ENCODE measurements at regions not wholly inside any gene's neighbourhood (a gene's known extent, or its start where the extent isn't known, plus 50 kb on each side); places are given as distances from the start of the nearest gene placed in this dataset.

- H3K27me3 ChIP-seq (ENCODE audit: insufficient read depth, low read depth) = no peaks in the 10 kb centered on the region
- TF ChIP-seq CTCF (conservative IDR thresholded peaks at IDR 0.05) = no peak
- no peaks in the 10 kb centered on the region for H3K9me3 ChIP-seq (ENCODE audit: insufficient read depth, low read depth)
- peaks cover 4% of the 10 kb centered on the region; the same call in 1 of the 2 replicates for H3K9me2 ChIP-seq (ENCODE audit: insufficient read depth)
- no peaks in the 10 kb centered on the region for H3K36me3 ChIP-seq (ENCODE audit: low read depth)
- H3K79me2 ChIP-seq (ENCODE audit: low read depth) = no peaks in the 10 kb centered on the region
- DNase-seq = no peak
- H4K20me1 ChIP-seq (ENCODE audit: insufficient read depth) = no peaks in the 10 kb centered on the region
- BruUV-seq (replicated peaks) = no TSS peak
- intact Hi-C loops (cut with micrococcal nuclease; ENCODE audit: unreplicated experiment) = no loop called here
- H3K4me1 ChIP-seq (replicated peaks; ENCODE audit: insufficient read depth) = no peaks in the 10 kb centered on the region
- no peak overlapping the region for H3K4me2 ChIP-seq
- no peak overlapping the region for H3K4me3 ChIP-seq
- no peaks in the 10 kb centered on the region for H3F3A ChIP-seq (ENCODE audit: insufficient read depth, low read depth)
- no peak overlapping the region for H2AFZ ChIP-seq
- H3K27ac ChIP-seq = no peak overlapping the region
- ChIA-PET POLR2A (ENCODE audit: unreplicated experiment) (no interaction called here), CTCF (interaction anchor here (0.6 kb wide), 1 partner anchor 52 kb away, joined by 4 read pairs; no protein-coding TSS in a partner anchor)
These were observed 82.0 kb downstream of the TMEM168 start for GRCh38 chr7:112708236-112708635.
